Mesendoderm (in vitro differentiated cells): ENCODE measurements at regions not wholly inside any gene's neighbourhood (a gene's known extent, or its start where the extent isn't known, plus 50 kb on each side); places are given as distances from the start of the nearest gene placed in this dataset.

Source experiments
- DNase-seq: peaks from one replicate; pipeline ENCODE4 v3.0.0; 2013
- H2AK5ac ChIP-seq: 2 replicates; pipeline ENCODE4 v1.6.1; 2013; ENCODE audit warnings: low read length, inconsistent platforms
- H2BK120ac ChIP-seq: 2 replicates; pipeline ENCODE4 v1.6.1; 2013; ENCODE audit warnings: low read depth, mild to moderate bottlenecking, low read length, moderate library complexity, mixed read lengths
- H2BK15ac ChIP-seq: replicated peaks from 2 replicates; pipeline ENCODE4 v1.6.1; 2013; ENCODE audit warnings: low read depth, mild to moderate bottlenecking, moderate library complexity
- H2BK5ac ChIP-seq: 2 replicates; pipeline ENCODE4 v1.6.1; 2013; ENCODE audit warnings: low read length, inconsistent platforms
- H3K18ac ChIP-seq: 2 replicates; pipeline ENCODE4 v1.6.1; 2013; ENCODE audit warnings: mild to moderate bottlenecking, low read length, mixed read lengths
- H3K23ac ChIP-seq: one replicate; pipeline ENCODE4 v1.6.1; 2013; ENCODE audit warnings: low read length
- H3K27ac ChIP-seq: 2 replicates; pipeline ENCODE4 v1.5.1; 2013; ENCODE audit warnings: low read depth, mild to moderate bottlenecking, inconsistent platforms, low read length, moderate library complexity
- H3K27me3 ChIP-seq: 2 replicates; pipeline ENCODE4 v1.6.1; 2013; ENCODE audit warnings: low read length, control low read depth, mild to moderate bottlenecking, inconsistent platforms; ENCODE audit not compliant: insufficient read depth, poor library complexity
- H3K36me3 ChIP-seq: 2 replicates; pipeline ENCODE4 v1.6.1; 2013; ENCODE audit warnings: low read length, inconsistent platforms; ENCODE audit not compliant: control insufficient read depth, insufficient read depth
- H3K4ac ChIP-seq: one replicate; pipeline ENCODE4 v1.6.1; 2013; ENCODE audit warnings: low read depth, mild to moderate bottlenecking, low read length, moderate library complexity
- H3K4me1 ChIP-seq: 2 replicates; pipeline ENCODE4 v1.6.1; 2013; ENCODE audit warnings: low read depth, low read length, inconsistent platforms; ENCODE audit not compliant: control insufficient read depth
- H3K4me2 ChIP-seq: 2 replicates; pipeline ENCODE4 v1.6.1; 2013; ENCODE audit warnings: low read length
- H3K4me3 ChIP-seq: 2 replicates; pipeline ENCODE4 v1.5.1; 2013; ENCODE audit warnings: mild to moderate bottlenecking, low read length
- H3K56ac ChIP-seq: one replicate; pipeline ENCODE4 v1.6.1; 2013; ENCODE audit warnings: low read length
- H3K79me1 ChIP-seq: 2 replicates; pipeline ENCODE4 v1.6.1; 2013; ENCODE audit warnings: low read length, inconsistent platforms
- H3K79me2 ChIP-seq: 2 replicates; pipeline ENCODE4 v1.6.1; 2013; ENCODE audit warnings: mild to moderate bottlenecking, low read length; ENCODE audit not compliant: control insufficient read depth, insufficient read depth
- H3K9ac ChIP-seq: 2 replicates; pipeline ENCODE4 v1.6.1; 2013; ENCODE audit warnings: low read length, inconsistent platforms
- H4K5ac ChIP-seq: one replicate; pipeline ENCODE4 v1.6.1; 2013; ENCODE audit warnings: low read length
- H4K8ac ChIP-seq: one replicate; pipeline ENCODE4 v1.6.1; 2013; ENCODE audit warnings: low read depth, mild to moderate bottlenecking, control low read depth, low read length, moderate library complexity
- WGBS: extraction: QIAGEN DNeasy Blood & Tissue Kit; methylation state at CpG from one replicate; pipeline ENCODE4 v1.1.7; 2013; ENCODE audit warnings: low lambda C conversion rate, missing lambda C conversion rate; ENCODE audit not compliant: insufficient coverage; ENCODE audit errors: extremely low coverage; 5-methylcytosine and 5-hydroxymethylcytosine counted together

- Histone ChIP-seq H3K4ac (no peak overlapping the region), H4K8ac (no peak overlapping the region), H3K23ac (no peak overlapping the region), H4K5ac (no peak overlapping the region), H3K18ac (no peak overlapping the region), H2BK5ac (no peak overlapping the region), H3K36me3 (no peaks in the 10 kb centered on the region), H3K9ac (no peak overlapping the region), H3K79me1 (no peaks in the 10 kb centered on the region), H3K27ac (no peak overlapping the region), H3K27me3 (no peaks in the 10 kb centered on the region), H3K56ac (no peak overlapping the region), H3K4me2 (no peak overlapping the region), H3K4me3 (no peak overlapping the region), H3K4me1 (no peaks in the 10 kb centered on the region), H2BK15ac (no peak overlapping the region), H3K79me2 (no peaks in the 10 kb centered on the region), H2AK5ac (no peak overlapping the region), H2BK120ac (no peak overlapping the region)
- no peak for DNase-seq
- WGBS, result no CpG with 5 or more reads among the region's 8 CpGs
Observed at GRCh38 chr21:43352154-43352537, 74.8 kb downstream of the SIK1 start.

- DNase-seq, result no peak
- Histone ChIP-seq H3K4me2 (no peak overlapping the region), H2BK5ac (no peak overlapping the region), H3K4ac (no peak overlapping the region), H4K5ac (no peak overlapping the region), H4K8ac (no peak overlapping the region), H3K4me1 (no peaks in the 10 kb centered on the region), H3K27me3 (no peaks in the 10 kb centered on the region), H3K23ac (no peak overlapping the region), H3K56ac (no peak overlapping the region), H3K79me2 (no peaks in the 10 kb centered on the region), H3K79me1 (no peaks in the 10 kb centered on the region), H3K18ac (no peak overlapping the region), H2BK120ac (no peak overlapping the region), H2BK15ac (no peak overlapping the region), H3K4me3 (no peak overlapping the region), H2AK5ac (no peak overlapping the region), H3K9ac (no peak overlapping the region), H3K27ac (no peak overlapping the region), H3K36me3 (no peaks in the 10 kb centered on the region)
- no CpG with 5 or more reads among the region's 13 CpGs for WGBS
Observed at GRCh38 chr21:43351501-43352153, 75.3 kb downstream of the SIK1 start.

- no peak overlapping the region for H3K9ac ChIP-seq
- no peaks in the 10 kb centered on the region for H3K79me1 ChIP-seq
- no peak overlapping the region for H3K56ac ChIP-seq
- no CpG with 5 or more reads among the region's 9 CpGs for WGBS
- no peak overlapping the region for H2BK15ac ChIP-seq
- no peak overlapping the region for H3K4me2 ChIP-seq
- no peak overlapping the region for H4K5ac ChIP-seq
- no peak overlapping the region for H2AK5ac ChIP-seq
- no peaks in the 10 kb centered on the region for H3K36me3 ChIP-seq
- H3K79me2 ChIP-seq, result no peaks in the 10 kb centered on the region
- H3K27me3 ChIP-seq, result no peaks in the 10 kb centered on the region
- H4K8ac ChIP-seq, result no peak overlapping the region
- H3K27ac ChIP-seq, result no peak overlapping the region
- H3K18ac ChIP-seq, result no peak overlapping the region
- H3K4me1 ChIP-seq, result no peaks in the 10 kb centered on the region
- H3K4ac ChIP-seq, result no peak overlapping the region
- DNase-seq, result no peak
- no peak overlapping the region for H2BK5ac ChIP-seq
- H3K4me3 ChIP-seq, result no peak overlapping the region
- no peak overlapping the region for H2BK120ac ChIP-seq
- no peak overlapping the region for H3K23ac ChIP-seq
Observed at GRCh38 chr21:43349644-43350043, 77.3 kb downstream of the SIK1 start.

GRCh38 chr21:43348801-43349261, 78.1 kb downstream of the SIK1 start:
- no peak overlapping the region for H3K56ac ChIP-seq
- no peak overlapping the region for H3K18ac ChIP-seq
- no peak overlapping the region for H4K5ac ChIP-seq
- H3K79me1 ChIP-seq, result no peaks in the 10 kb centered on the region
- no peak overlapping the region for H2BK120ac ChIP-seq
- H2BK15ac ChIP-seq, result no peak overlapping the region
- H3K27me3 ChIP-seq, result no peaks in the 10 kb centered on the region
- H3K4me2 ChIP-seq, result no peak overlapping the region
- no peak overlapping the region for H4K8ac ChIP-seq
- H3K4ac ChIP-seq, result no peak overlapping the region
- H3K36me3 ChIP-seq, result no peaks in the 10 kb centered on the region
- no peaks in the 10 kb centered on the region for H3K4me1 ChIP-seq
- H3K4me3 ChIP-seq, result no peak overlapping the region
- H2AK5ac ChIP-seq, result no peak overlapping the region
- no peak overlapping the region for H3K23ac ChIP-seq
- no peak overlapping the region for H3K9ac ChIP-seq
- no CpG with 5 or more reads among the region's 22 CpGs for WGBS
- DNase-seq, result no peak
- no peaks in the 10 kb centered on the region for H3K79me2 ChIP-seq
- H3K27ac ChIP-seq, result no peak overlapping the region
- no peak overlapping the region for H2BK5ac ChIP-seq

- Histone ChIP-seq H3K79me1 (no peaks in the 10 kb centered on the region), H4K8ac (no peak overlapping the region), H3K27me3 (no peaks in the 10 kb centered on the region), H3K23ac (no peak overlapping the region), H3K4me2 (no peak overlapping the region), H2BK120ac (no peak overlapping the region), H3K4ac (no peak overlapping the region), H2AK5ac (no peak overlapping the region), H3K4me1 (no peaks in the 10 kb centered on the region), H3K18ac (no peak overlapping the region), H4K5ac (no peak overlapping the region), H2BK5ac (no peak overlapping the region), H3K27ac (no peak overlapping the region), H2BK15ac (no peak overlapping the region), H3K36me3 (no peaks in the 10 kb centered on the region), H3K9ac (no peak overlapping the region), H3K4me3 (no peak overlapping the region), H3K56ac (no peak overlapping the region), H3K79me2 (no peaks in the 10 kb centered on the region)
- no peak for DNase-seq
- no CpG with 5 or more reads among the region's 15 CpGs for WGBS
Observed at GRCh38 chr21:43348170-43348766, 78.7 kb downstream of the SIK1 start.
